ENCODE measurements at regions not wholly inside any gene's neighbourhood (a gene's known extent, or its start where the extent isn't known, plus 50 kb on each side); places are given as distances from the start of the nearest gene placed in this dataset.

DNA sequence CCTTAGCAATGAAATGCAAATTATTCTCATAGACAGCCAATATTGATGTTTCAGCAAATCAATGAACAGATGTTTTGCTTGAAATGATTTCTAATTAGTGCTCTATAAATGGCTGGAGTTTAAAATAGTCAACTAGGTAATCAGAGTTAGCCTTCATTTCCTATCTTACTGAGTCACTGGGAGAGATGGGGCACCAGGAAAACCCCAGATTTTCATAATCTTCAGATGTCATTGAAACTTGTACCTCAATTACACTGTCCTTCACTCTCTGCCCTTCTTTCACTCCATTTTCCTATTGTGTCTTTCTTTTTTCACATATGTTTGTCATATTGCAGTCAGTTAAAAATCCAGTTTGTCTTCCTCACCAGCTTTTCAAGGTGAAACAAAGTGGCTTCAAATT is 92.7 kb downstream of the C12orf75 start:
- H3K4me1 ChIP-seq (ENCODE audit: low read length) = no peaks in the 10 kb centered on the region
- H3K36me3 ChIP-seq (ENCODE audit: insufficient read depth, low read length) = no peaks in the 10 kb centered on the region
- no peak overlapping the region for H3K9ac ChIP-seq (ENCODE audit: low read length)
- H4K20me1 ChIP-seq (ENCODE audit: insufficient read depth, low read depth, low read length) = no peaks in the 10 kb centered on the region
- H3K4me3 ChIP-seq (ENCODE audit: low read length) = no peak overlapping the region
- H3K79me2 ChIP-seq (ENCODE audit: low read length) = no peaks in the 10 kb centered on the region
- no peaks in the 10 kb centered on the region for H3K9me3 ChIP-seq (ENCODE audit: low read length)
- H3K27ac ChIP-seq (ENCODE audit: low read length) = no peak overlapping the region
- DNase-seq = no peak
- H2AFZ ChIP-seq (ENCODE audit: low read length) = no peak overlapping the region
- no peaks in the 10 kb centered on the region for H3K9me2 ChIP-seq (replicated peaks; ENCODE audit: insufficient read depth, low read length)
- no peak overlapping the region for H3K4me2 ChIP-seq (ENCODE audit: low read depth, low read length, poor library complexity, severe bottlenecking)
- H3K27me3 ChIP-seq (ENCODE audit: low read length) = no peaks in the 10 kb centered on the region

GRCh38 chr12:105423921-105424320 is 93.4 kb downstream of the C12orf75 start:
- no peaks in the 10 kb centered on the region for H3K79me2 ChIP-seq (ENCODE audit: low read length)
- H3K4me2 ChIP-seq (ENCODE audit: low read depth, low read length, poor library complexity, severe bottlenecking) = no peak overlapping the region
- no peak overlapping the region for H3K4me3 ChIP-seq (ENCODE audit: low read length)
- no peak overlapping the region for H3K27ac ChIP-seq (ENCODE audit: low read length)
- no peaks in the 10 kb centered on the region for H3K9me3 ChIP-seq (ENCODE audit: low read length)
- no peak overlapping the region for H3K9ac ChIP-seq (ENCODE audit: low read length)
- no peaks in the 10 kb centered on the region for H3K9me2 ChIP-seq (replicated peaks; ENCODE audit: insufficient read depth, low read length)
- H3K36me3 ChIP-seq (ENCODE audit: insufficient read depth, low read length) = no peaks in the 10 kb centered on the region
- DNase-seq = peak; percentile 40
- no peaks in the 10 kb centered on the region for H4K20me1 ChIP-seq (ENCODE audit: insufficient read depth, low read depth, low read length)
- H2AFZ ChIP-seq (ENCODE audit: low read length) = no peak overlapping the region
- no peaks in the 10 kb centered on the region for H3K27me3 ChIP-seq (ENCODE audit: low read length)
- H3K4me1 ChIP-seq (ENCODE audit: low read length) = no peaks in the 10 kb centered on the region

DNA sequence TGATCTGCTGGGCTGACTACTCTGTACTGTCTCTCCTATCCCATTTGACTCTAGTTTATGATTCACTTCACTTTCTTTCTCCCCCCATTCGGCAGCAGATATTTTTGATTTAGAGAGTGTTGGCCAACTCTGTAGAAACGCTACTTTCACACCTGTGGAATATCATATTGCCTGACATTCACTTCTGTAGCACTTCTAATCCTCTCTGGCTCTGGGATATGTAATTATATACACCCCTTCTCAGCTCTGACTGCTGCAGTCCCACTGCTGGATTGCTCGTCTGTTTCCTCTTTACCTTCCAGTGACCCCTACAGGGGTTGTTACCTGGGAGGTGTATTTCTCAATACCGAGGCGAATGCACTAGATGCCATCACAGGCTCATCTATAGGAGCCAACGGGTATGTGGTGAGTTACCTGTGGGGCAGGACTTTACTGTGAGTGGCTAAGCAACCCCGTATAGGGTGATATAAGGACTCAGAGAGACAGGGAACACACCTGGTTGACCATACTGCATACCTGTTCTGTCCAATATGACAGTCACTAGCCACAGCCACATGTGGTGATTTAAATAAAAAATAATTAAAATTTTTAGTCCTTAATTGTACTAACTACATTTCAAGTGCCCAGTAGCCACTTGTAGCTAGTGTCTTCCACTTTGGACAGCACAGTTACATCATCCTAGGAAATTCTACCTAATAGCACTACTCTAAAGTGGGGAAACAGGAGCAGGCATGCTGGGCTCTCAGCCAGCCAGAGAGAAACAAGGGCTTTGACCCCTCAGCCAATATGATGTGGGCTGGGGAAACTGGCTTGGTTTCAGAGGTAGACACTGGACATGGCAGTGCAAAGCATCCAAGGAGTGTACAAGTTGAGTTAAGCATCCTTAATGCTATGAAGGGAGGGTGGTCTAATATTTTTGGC is 95.0 kb downstream of the C12orf75 start:
- no peaks in the 10 kb centered on the region for H3K79me2 ChIP-seq (ENCODE audit: low read length)
- DNase-seq = peak; percentile 31
- H3K4me2 ChIP-seq (ENCODE audit: low read depth, low read length, poor library complexity, severe bottlenecking) = no peak overlapping the region
- no peaks in the 10 kb centered on the region for H3K9me2 ChIP-seq (replicated peaks; ENCODE audit: insufficient read depth, low read length)
- H3K9me3 ChIP-seq (ENCODE audit: low read length) = no peaks in the 10 kb centered on the region
- H3K9ac ChIP-seq (ENCODE audit: low read length) = no peak overlapping the region
- no peak overlapping the region for H2AFZ ChIP-seq (ENCODE audit: low read length)
- no peaks in the 10 kb centered on the region for H4K20me1 ChIP-seq (ENCODE audit: insufficient read depth, low read depth, low read length)
- no peak overlapping the region for H3K4me3 ChIP-seq (ENCODE audit: low read length)
- no peak overlapping the region for H3K27ac ChIP-seq (ENCODE audit: low read length)
- H3K36me3 ChIP-seq (ENCODE audit: insufficient read depth, low read length) = no peaks in the 10 kb centered on the region
- H3K27me3 ChIP-seq (ENCODE audit: low read length) = no peaks in the 10 kb centered on the region
- no peaks in the 10 kb centered on the region for H3K4me1 ChIP-seq (ENCODE audit: low read length)

GRCh38 chr12:105426766-105427165 is 96.3 kb downstream of the C12orf75 start:
- Histone ChIP-seq H2AFZ (ENCODE audit: low read length) (no peak overlapping the region), H3K9me3 (ENCODE audit: low read length) (no peaks in the 10 kb centered on the region), H3K9ac (ENCODE audit: low read length) (no peak overlapping the region), H3K27me3 (ENCODE audit: low read length) (no peaks in the 10 kb centered on the region), H3K27ac (ENCODE audit: low read length) (no peak overlapping the region), H3K4me3 (ENCODE audit: low read length) (no peak overlapping the region), H3K79me2 (ENCODE audit: low read length) (no peaks in the 10 kb centered on the region), H4K20me1 (ENCODE audit: insufficient read depth, low read depth, low read length) (no peaks in the 10 kb centered on the region), H3K4me2 (ENCODE audit: low read depth, low read length, poor library complexity, severe bottlenecking) (no peak overlapping the region), H3K4me1 (ENCODE audit: low read length) (no peaks in the 10 kb centered on the region), H3K36me3 (ENCODE audit: insufficient read depth, low read length) (no peaks in the 10 kb centered on the region), H3K9me2 (replicated peaks; ENCODE audit: insufficient read depth, low read length) (no peaks in the 10 kb centered on the region)
- no peak for DNase-seq

- H3K4me2 ChIP-seq (ENCODE audit: low read depth, low read length, poor library complexity, severe bottlenecking) = no peak overlapping the region
- DNase-seq = no peak
- H3K4me1 ChIP-seq (ENCODE audit: low read length) = no peaks in the 10 kb centered on the region
- H3K27me3 ChIP-seq (ENCODE audit: low read length) = no peaks in the 10 kb centered on the region
- no peaks in the 10 kb centered on the region for H3K9me2 ChIP-seq (replicated peaks; ENCODE audit: insufficient read depth, low read length)
- H3K9ac ChIP-seq (ENCODE audit: low read length) = no peak overlapping the region
- H3K4me3 ChIP-seq (ENCODE audit: low read length) = no peak overlapping the region
- no peaks in the 10 kb centered on the region for H4K20me1 ChIP-seq (ENCODE audit: insufficient read depth, low read depth, low read length)
- H3K27ac ChIP-seq (ENCODE audit: low read length) = no peak overlapping the region
- H3K36me3 ChIP-seq (ENCODE audit: insufficient read depth, low read length) = no peaks in the 10 kb centered on the region
- H2AFZ ChIP-seq (ENCODE audit: low read length) = no peak overlapping the region
- H3K9me3 ChIP-seq (ENCODE audit: low read length) = no peaks in the 10 kb centered on the region
- H3K79me2 ChIP-seq (ENCODE audit: low read length) = no peaks in the 10 kb centered on the region
Measured at GRCh38 chr12:105427883-105428282, 97.4 kb downstream of the C12orf75 start.

DNA sequence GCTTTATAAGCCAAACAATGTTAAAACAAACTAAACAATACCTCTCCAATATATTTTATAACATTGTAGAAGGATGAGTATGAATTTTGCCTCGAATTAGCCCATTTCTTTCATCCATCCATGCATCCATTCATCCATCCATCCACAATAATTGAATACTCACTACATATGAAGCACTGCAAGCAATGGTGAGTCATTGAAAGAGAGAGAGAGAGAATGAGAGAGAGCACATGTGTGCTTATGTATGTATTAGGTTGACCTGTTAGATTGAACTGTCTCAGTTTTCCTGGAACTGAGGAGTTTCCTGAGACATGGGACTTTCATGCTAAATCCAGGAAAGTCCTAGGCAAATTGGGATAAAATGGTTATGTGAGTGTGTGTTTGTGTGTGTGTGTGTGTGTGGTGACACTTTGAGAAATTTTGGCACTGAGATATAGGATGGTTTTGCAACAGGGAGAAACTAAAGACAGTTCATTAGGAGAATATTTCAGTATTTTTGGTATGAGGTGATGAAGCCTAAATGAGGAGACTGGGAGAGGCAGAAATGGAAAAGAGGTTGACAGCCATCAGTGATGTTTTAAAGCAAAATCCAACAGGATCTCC is 98.4 kb downstream of the C12orf75 start:
- Histone ChIP-seq H3K27ac (ENCODE audit: low read length) (no peak overlapping the region), H3K4me1 (ENCODE audit: low read length) (no peaks in the 10 kb centered on the region), H3K4me3 (ENCODE audit: low read length) (no peak overlapping the region), H3K27me3 (ENCODE audit: low read length) (no peaks in the 10 kb centered on the region), H3K9me2 (replicated peaks; ENCODE audit: insufficient read depth, low read length) (no peaks in the 10 kb centered on the region), H3K9me3 (ENCODE audit: low read length) (no peaks in the 10 kb centered on the region), H3K4me2 (ENCODE audit: low read depth, low read length, poor library complexity, severe bottlenecking) (no peak overlapping the region), H4K20me1 (ENCODE audit: insufficient read depth, low read depth, low read length) (no peaks in the 10 kb centered on the region), H3K79me2 (ENCODE audit: low read length) (no peaks in the 10 kb centered on the region), H2AFZ (ENCODE audit: low read length) (no peak overlapping the region), H3K36me3 (ENCODE audit: insufficient read depth, low read length) (no peaks in the 10 kb centered on the region), H3K9ac (ENCODE audit: low read length) (no peak overlapping the region)
- no peak for DNase-seq

DNA sequence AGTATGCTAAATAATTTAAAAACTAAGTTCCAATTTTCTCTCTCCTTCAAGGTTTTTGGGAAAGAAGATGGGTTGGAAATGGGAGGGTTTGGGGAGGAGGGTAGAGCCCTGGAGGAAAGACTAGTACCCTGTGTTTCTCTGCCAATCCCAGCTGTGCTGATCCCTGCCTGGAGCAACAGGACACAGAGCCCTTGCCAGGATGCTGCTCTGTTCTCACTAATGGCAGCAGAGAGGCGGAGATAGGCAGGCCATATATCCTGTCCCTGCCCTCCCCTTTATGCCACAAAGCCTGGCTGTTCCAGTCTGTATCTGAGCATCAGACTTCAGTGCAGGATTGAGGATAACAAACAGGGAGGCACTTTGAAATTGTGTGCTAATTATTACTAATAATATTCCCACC is 99.0 kb downstream of the C12orf75 start:
- Histone ChIP-seq H4K20me1 (ENCODE audit: insufficient read depth, low read depth, low read length) (no peaks in the 10 kb centered on the region), H3K36me3 (ENCODE audit: insufficient read depth, low read length) (no peaks in the 10 kb centered on the region), H3K4me2 (ENCODE audit: low read depth, low read length, poor library complexity, severe bottlenecking) (no peak overlapping the region), H3K27ac (ENCODE audit: low read length) (no peak overlapping the region), H3K27me3 (ENCODE audit: low read length) (no peaks in the 10 kb centered on the region), H3K4me1 (ENCODE audit: low read length) (no peaks in the 10 kb centered on the region), H3K9ac (ENCODE audit: low read length) (no peak overlapping the region), H3K9me3 (ENCODE audit: low read length) (no peaks in the 10 kb centered on the region), H3K9me2 (replicated peaks; ENCODE audit: insufficient read depth, low read length) (no peaks in the 10 kb centered on the region), H2AFZ (ENCODE audit: low read length) (no peak overlapping the region), H3K4me3 (ENCODE audit: low read length) (no peak overlapping the region), H3K79me2 (ENCODE audit: low read length) (no peaks in the 10 kb centered on the region)
- DNase-seq = no peak

GRCh38 chr12:105431537-105432100 is 101.1 kb downstream of the C12orf75 start:
- no peak overlapping the region for H3K27ac ChIP-seq (ENCODE audit: low read length)
- no peak overlapping the region for H3K9ac ChIP-seq (ENCODE audit: low read length)
- H3K9me2 ChIP-seq (replicated peaks; ENCODE audit: insufficient read depth, low read length) = no peaks in the 10 kb centered on the region
- no peaks in the 10 kb centered on the region for H3K27me3 ChIP-seq (ENCODE audit: low read length)
- H3K4me2 ChIP-seq (ENCODE audit: low read depth, low read length, poor library complexity, severe bottlenecking) = no peak overlapping the region
- DNase-seq = no peak
- H3K4me3 ChIP-seq (ENCODE audit: low read length) = no peak overlapping the region
- no peaks in the 10 kb centered on the region for H3K4me1 ChIP-seq (ENCODE audit: low read length)
- H4K20me1 ChIP-seq (ENCODE audit: insufficient read depth, low read depth, low read length) = no peaks in the 10 kb centered on the region
- H2AFZ ChIP-seq (ENCODE audit: low read length) = no peak overlapping the region
- H3K36me3 ChIP-seq (ENCODE audit: insufficient read depth, low read length) = no peaks in the 10 kb centered on the region
- H3K79me2 ChIP-seq (ENCODE audit: low read length) = no peaks in the 10 kb centered on the region
- H3K9me3 ChIP-seq (ENCODE audit: low read length) = no peaks in the 10 kb centered on the region

Measured in Karpas-422 (cell line).